Mucosa of rectum (tissue), 2 donors: ENCODE measurements at regions not wholly inside any gene's neighbourhood (a gene's known extent, or its start where the extent isn't known, plus 50 kb on each side); places are given as distances from the start of the nearest gene placed in this dataset.

Experiments
- H3K27ac ChIP-seq, 2 donors: one replicate each; pipeline ENCODE4 v1.7.0; 2013; ENCODE audit warnings: inconsistent platforms in 2 of 2, low read depth in 2 of 2, low read length in 2 of 2
- H3K27me3 ChIP-seq, 2 donors: one replicate each; pipeline ENCODE4 v1.7.0; 2013; ENCODE audit warnings: low read length in 2 of 2; ENCODE audit not compliant: control insufficient read depth in 2 of 2, insufficient read depth in 2 of 2
- H3K36me3 ChIP-seq, 2 donors: one replicate each; pipeline ENCODE4 v1.7.0; 2013; ENCODE audit warnings: low read length in 2 of 2; ENCODE audit not compliant: control insufficient read depth in 2 of 2, insufficient read depth in 2 of 2
- H3K4me1 ChIP-seq, 2 donors: one replicate each; pipeline ENCODE4 v1.7.0; 2013; ENCODE audit warnings: low read length in 2 of 2, mild to moderate bottlenecking in 1 of 2; ENCODE audit not compliant: control insufficient read depth in 2 of 2, insufficient read depth in 2 of 2
- H3K4me3 ChIP-seq, 2 donors: one replicate each; pipeline ENCODE4 v1.7.0; 2013; ENCODE audit warnings: low read length in 2 of 2
- H3K9ac ChIP-seq, 2 donors: one replicate each; pipeline ENCODE4 v1.7.0; 2013; ENCODE audit warnings: low read length in 2 of 2, low read depth in 1 of 2, mild to moderate bottlenecking in 1 of 2
- H3K9me3 ChIP-seq, 2 donors: one replicate each; pipeline ENCODE4 v1.7.0; 2013; ENCODE audit warnings: low read length in 2 of 2; ENCODE audit not compliant: control insufficient read depth in 2 of 2
- donor health status: healthy.
- donor health status: Normal muscosa, but diverticular disease.

DNA sequence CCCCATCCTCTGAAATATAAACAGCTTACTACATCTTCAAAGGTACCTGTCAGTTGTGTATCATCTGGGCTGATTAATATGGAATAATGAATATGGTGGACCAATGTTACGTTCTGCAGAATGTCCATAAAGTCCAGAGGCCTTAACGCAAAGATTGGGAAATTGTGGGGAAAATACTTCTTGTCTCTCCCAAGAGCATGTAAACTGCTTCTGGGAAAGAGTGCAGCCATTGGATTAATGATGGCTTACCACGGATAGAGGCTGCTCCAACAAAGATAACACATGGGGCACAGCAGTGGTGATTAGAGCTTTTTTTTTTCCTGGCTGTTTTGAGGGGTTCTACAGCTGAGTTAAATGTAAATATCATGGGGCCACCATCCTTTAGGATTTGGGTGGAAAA, 340.4 kb upstream of the AKR1E2 start:
- H3K27me3 ChIP-seq: no peaks in the 10 kb centered on the region
- H3K9ac ChIP-seq: no peak overlapping the region
- no peaks in the 10 kb centered on the region for H3K4me1 ChIP-seq
- H3K9me3 ChIP-seq: no peaks in the 10 kb centered on the region
- H3K36me3 ChIP-seq: no peaks in the 10 kb centered on the region
- no peak overlapping the region for H3K27ac ChIP-seq
- no peak overlapping the region for H3K4me3 ChIP-seq

DNA sequence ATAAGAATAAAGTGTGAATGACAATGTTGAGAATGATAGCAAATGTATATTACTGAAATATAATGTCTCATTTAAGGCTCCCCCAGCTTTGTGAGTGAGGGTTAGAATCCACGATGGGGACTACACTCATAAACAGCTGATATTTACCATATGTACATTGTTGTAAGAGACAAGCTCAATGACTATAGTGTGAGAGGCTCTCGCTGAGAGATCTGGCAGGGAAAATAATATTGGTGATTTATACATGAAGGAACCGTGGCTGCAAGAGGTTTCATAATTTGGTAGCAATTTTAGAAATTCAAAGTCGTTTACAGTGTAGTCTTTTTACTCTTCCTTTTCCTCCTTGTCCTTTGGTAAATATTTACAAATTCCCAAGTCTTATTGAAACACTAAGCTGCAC, 342.2 kb upstream of the AKR1E2 start:
- Histone ChIP-seq H3K9me3 (no peaks in the 10 kb centered on the region), H3K4me3 (no peak overlapping the region), H3K9ac (no peak overlapping the region), H3K27ac (no peak overlapping the region), H3K36me3 (no peaks in the 10 kb centered on the region), H3K4me1 (no peaks in the 10 kb centered on the region), H3K27me3 (no peaks in the 10 kb centered on the region)

DNA sequence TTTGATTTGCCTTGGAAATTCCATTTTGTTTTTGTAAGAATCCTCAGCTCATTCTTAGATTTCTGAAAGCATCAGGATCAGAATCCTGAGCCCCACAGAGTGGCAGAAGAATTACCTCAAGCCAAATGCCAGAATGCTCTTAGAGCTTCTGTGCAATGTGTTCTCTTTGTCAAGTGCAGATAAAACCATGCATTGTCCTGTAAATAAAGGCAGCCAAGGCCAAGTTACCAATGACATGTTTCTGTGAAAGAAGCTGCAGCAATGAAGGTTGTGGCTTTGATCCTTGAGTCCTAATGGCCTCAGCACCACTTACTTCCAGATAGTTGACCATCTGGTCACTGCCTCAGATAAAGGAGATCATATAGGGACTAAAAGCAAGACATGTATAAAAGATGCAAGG, 343.3 kb upstream of the AKR1E2 start:
- no peak overlapping the region for H3K9ac ChIP-seq
- no peaks in the 10 kb centered on the region for H3K36me3 ChIP-seq
- no peaks in the 10 kb centered on the region for H3K4me1 ChIP-seq
- no peak overlapping the region for H3K4me3 ChIP-seq
- H3K9me3 ChIP-seq: no peaks in the 10 kb centered on the region
- no peaks in the 10 kb centered on the region for H3K27me3 ChIP-seq
- no peak overlapping the region for H3K27ac ChIP-seq

DNA sequence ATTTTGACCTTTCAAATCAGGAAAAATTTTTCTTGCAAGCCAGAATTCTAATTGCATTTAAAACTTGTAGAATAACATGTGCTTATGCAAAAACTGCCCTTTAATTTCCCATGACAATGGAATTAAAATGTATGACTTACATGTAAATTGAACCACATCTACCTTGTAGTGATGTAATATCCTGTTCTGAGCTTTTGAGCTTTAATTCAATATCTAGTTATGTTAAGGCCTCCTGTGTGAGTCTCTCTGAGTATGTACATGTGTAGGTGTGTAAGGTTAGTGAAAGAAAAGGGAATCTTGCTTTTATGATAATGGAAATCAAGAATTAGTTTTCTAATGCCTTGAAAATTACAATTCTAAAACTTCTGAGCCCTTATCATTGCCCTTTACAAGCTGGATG, 344.8 kb upstream of the AKR1E2 start:
- Histone ChIP-seq H3K27me3 (no peaks in the 10 kb centered on the region), H3K4me3 (no peak overlapping the region), H3K9me3 (no peaks in the 10 kb centered on the region), H3K27ac (no peak overlapping the region), H3K9ac (no peak overlapping the region), H3K4me1 (no peaks in the 10 kb centered on the region), H3K36me3 (no peaks in the 10 kb centered on the region)

DNA sequence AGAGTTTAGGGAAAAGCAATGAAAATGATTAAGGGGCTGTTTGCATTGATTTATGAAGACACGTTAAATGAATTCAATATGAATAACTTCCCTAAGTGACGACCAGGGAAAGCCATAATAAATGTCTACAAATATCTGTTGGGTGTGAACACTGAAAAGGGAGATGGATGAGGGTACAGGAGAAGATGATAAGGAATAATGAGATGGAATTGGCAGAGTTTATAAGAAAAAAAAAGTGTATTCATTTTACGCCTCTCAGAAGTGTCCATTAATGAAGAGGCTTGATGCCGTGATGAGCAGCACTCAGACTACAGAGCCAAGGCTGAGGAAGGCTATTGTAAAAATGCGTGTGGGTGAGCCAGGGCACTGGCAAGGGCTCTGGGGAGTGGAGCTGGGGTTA, 346.7 kb upstream of the AKR1E2 start:
- no peaks in the 10 kb centered on the region for H3K9me3 ChIP-seq
- H3K4me3 ChIP-seq: no peak overlapping the region
- no peak overlapping the region for H3K9ac ChIP-seq
- no peaks in the 10 kb centered on the region for H3K4me1 ChIP-seq
- H3K27me3 ChIP-seq: no peaks in the 10 kb centered on the region
- no peak overlapping the region for H3K27ac ChIP-seq
- H3K36me3 ChIP-seq: no peaks in the 10 kb centered on the region

DNA sequence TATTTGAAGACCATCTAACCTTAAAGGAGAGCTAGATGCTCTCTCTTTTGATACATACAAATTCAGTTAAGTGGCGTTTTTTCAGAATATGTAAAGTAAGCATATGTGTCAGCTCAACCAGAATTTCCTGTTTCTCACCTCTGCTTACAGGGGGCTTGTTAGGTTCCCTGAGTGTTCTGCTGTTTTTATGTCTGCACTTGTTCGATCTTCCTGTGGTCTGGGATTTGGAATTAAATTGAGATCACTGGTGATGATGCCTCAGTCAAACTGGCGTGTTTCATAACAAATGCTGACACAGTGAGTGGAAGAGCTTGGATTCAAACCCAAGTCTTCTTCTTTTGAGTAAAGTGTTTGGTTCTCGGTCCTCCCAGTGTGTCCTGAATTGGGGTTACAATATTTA, 348.3 kb upstream of the AKR1E2 start:
- no peak overlapping the region for H3K4me3 ChIP-seq
- no peaks in the 10 kb centered on the region for H3K4me1 ChIP-seq
- H3K9me3 ChIP-seq: no peaks in the 10 kb centered on the region
- H3K9ac ChIP-seq: no peak overlapping the region
- no peak overlapping the region for H3K27ac ChIP-seq
- H3K36me3 ChIP-seq: no peaks in the 10 kb centered on the region
- no peaks in the 10 kb centered on the region for H3K27me3 ChIP-seq

DNA sequence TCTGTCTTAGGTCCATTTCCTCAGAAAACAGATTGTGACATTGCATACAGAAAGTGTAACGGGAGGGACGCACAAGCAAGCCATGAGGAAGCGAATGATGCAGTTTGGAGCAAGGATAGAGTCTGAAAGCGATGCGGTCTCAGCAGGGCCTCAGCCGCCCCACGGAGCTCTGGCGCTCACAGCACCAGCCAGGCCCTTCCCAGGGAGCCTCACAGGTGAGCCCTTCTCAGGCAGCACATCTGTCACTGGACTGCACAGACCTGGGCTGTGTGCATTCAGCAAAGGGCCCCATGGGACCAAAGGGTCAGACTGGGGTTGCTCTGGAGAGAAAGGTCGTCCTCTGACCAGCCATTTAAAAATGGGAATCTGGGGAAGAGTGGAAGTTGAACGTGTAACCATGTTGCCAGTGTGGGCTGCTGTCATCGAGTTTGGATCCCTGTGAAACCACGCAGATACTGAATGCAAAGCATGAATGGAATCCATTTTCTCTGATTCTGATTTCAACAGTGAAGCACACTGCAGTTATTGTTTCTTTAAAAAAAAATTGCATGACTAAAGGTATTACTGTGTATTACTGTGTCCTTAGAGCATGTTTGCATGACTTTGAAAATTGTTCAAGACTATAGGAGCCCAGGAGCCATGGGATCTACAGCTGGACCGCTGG, 350.0 kb upstream of the AKR1E2 start:
- H3K36me3 ChIP-seq: no peaks in the 10 kb centered on the region
- no peak overlapping the region for H3K4me3 ChIP-seq
- no peaks in the 10 kb centered on the region for H3K9me3 ChIP-seq
- H3K9ac ChIP-seq: no peak overlapping the region
- no peaks in the 10 kb centered on the region for H3K27me3 ChIP-seq
- no peaks in the 10 kb centered on the region for H3K4me1 ChIP-seq
- H3K27ac ChIP-seq: no peak overlapping the region

DNA sequence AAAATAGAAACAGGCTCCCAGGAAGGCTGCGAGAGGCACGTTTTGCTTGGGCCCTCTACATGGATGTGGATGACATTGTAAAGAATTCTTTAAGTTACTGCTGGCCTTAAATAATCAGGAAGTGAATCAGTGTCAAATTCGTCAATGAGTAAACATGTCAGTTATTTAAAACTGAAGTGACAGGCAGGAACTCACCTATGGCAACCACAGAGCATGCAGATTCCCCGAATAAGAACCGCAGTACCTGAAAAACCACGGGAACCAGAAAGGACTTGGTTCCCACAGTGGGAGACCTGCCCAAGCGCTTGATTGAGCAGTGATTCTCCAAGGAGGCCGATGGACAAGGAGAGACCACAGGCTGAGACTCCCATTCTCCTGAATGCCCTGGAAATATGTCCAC, 351.2 kb upstream of the AKR1E2 start:
- Histone ChIP-seq H3K27me3 (no peaks in the 10 kb centered on the region), H3K4me3 (no peak overlapping the region), H3K27ac (no peak overlapping the region), H3K36me3 (no peaks in the 10 kb centered on the region), H3K9me3 (no peaks in the 10 kb centered on the region), H3K9ac (no peak overlapping the region), H3K4me1 (no peaks in the 10 kb centered on the region)

DNA sequence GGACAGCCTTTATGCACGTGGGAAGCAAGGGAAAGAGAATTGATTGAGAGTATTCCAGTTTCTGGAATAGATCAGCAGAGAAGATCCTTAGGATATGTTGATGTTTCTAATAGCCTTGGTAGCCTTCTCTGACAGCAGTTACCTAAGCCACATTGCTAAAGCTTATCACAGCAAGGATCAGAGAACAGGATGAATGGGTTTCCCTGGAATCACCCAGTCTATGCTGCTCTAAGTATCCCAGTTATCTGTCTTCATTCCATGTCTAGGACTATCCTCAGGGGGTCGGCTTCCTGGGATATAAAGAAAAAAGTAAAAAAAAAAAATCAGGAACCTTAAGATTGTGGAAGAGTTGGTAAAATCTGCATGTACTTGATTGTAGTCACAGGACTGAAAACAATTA, 352.0 kb upstream of the AKR1E2 start:
- no peaks in the 10 kb centered on the region for H3K36me3 ChIP-seq
- no peak overlapping the region for H3K4me3 ChIP-seq
- H3K9ac ChIP-seq: no peak overlapping the region
- no peak overlapping the region for H3K27ac ChIP-seq
- no peaks in the 10 kb centered on the region for H3K9me3 ChIP-seq
- no peaks in the 10 kb centered on the region for H3K27me3 ChIP-seq
- no peaks in the 10 kb centered on the region for H3K4me1 ChIP-seq

DNA sequence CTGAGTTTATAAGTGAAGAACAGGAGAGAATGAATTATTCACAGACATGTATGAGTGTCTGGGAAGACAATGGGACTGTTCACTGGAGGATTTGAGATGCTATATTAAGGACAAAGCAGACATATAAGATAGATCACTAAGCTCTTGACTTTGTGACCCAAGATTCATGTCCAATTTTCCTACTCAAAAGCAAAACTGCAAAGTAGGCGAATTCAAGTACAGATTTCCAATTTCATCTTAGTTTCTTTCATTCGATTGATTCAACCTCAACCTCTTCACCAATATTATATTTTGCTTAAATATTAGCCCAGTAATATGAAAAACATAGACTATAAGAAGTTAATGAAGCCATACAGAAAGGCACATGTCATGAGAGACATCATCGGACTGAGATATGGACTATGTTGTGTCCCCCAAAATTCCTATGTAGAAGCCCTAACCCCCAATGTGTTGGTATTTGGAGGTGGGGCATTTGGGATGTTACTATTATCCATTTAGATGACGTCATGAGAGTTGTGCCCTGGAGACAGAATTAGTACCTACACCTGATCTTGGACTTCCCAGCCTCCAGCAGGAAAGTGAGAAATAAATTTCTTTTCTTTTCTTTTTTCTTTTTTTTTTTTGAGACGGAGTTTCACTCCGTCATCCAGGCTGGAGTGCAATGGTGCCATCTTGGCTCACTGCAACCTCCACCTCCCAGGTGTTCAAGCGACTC, 353.7 kb upstream of the AKR1E2 start:
- H3K4me1 ChIP-seq: no peaks in the 10 kb centered on the region
- H3K36me3 ChIP-seq: no peaks in the 10 kb centered on the region
- no peak overlapping the region for H3K27ac ChIP-seq
- no peak overlapping the region for H3K9ac ChIP-seq
- no peak overlapping the region for H3K4me3 ChIP-seq
- H3K9me3 ChIP-seq: no peaks in the 10 kb centered on the region
- H3K27me3 ChIP-seq: no peaks in the 10 kb centered on the region
